ENCODE measurements at regions not wholly inside any gene's neighbourhood (a gene's known extent, or its start where the extent isn't known, plus 50 kb on each side); places are given as distances from the start of the nearest gene placed in this dataset.
"Not testable (repeated sequence)": the region's sequence is repeated elsewhere in the genome, so short reads cannot be mapped to it uniquely, and the experiment has no call there.

DNA sequence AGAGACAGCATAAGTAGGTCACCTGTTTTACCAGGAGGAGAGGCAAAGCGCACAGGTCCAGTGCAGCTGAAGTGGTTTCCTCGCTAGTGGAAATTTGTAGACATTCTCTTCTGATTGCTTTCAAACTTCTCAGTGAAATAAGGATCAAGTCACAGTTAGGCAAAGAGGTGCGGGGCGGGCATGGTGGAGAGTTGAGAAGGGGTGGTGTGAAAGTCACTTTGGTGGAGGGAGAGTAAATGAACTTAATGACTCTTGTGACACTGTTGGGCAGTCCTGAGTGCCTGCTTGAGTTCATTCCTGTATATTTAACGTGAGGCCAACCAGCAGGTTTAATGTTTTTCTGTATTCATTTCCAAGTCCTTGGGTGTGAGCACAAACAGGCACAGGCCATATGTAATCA lies 235.6 kb downstream of the TRIML1 start:
- DNase-seq (ENCODE audit: low read depth), result no peak

GRCh38 chr4:188377816-188378215 lies 238.6 kb downstream of the TRIML1 start:
- DNase-seq (ENCODE audit: low read depth), result no peak

- no peak for DNase-seq (ENCODE audit: low read depth)
These were observed 243.9 kb downstream of the TRIML1 start for GRCh38 chr4:188383180-188383579.

DNA sequence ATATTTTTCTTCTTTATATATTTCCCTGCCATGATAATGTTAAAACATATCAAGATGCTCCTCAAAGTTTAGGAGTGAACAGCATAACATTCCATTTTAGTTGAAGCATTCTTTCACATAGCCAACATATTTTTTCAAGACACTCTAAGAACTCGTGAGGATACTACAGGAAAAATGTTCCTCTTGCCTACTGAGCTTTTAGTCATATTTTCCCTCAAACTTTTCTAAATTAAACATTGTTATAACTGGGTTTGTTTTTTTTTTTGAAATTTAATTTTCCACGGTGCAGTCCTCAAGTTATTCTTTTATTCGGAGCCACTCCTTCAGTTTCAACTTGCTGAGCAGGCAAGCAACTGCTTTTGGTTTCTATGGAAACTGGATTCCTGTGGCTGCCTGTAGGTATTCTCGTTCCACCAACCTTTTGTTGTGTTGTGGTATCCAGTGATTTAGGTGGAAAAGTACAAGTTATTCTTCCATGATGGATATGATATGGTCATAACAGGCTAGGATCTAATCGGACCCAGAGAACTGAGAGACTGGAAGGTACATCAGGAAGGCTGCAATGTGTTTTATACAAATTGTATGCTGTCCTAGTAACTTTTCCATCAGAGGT lies 248.0 kb downstream of the TRIML1 start:
- DNase-seq (ENCODE audit: low read depth), result peak; percentile 56

GRCh38 chr4:188391349-188391748 lies 252.1 kb downstream of the TRIML1 start:
- not testable (repeated sequence) for DNase-seq (ENCODE audit: low read depth)

DNA sequence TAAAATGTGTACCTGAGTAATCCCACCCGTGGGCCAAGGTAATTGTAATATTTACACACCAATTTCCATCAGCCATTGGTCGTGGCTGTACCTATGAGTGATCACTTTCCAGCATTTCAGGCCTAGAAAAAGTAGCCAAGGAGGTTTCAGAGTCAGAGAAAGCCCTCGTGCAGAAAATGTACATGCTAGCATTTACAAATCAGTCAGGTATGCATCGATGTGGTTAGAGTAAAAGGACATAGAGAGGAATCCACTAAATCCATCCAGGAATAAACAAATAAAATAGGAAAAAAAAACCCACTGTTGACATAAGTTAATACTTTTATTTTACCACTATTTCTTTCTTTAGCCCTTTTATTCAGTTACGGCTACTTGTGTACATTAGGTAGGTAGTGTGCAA lies 256.8 kb downstream of the TRIML1 start:
- peak; percentile 25 for DNase-seq (ENCODE audit: low read depth)

- no peak for DNase-seq (ENCODE audit: low read depth)
These were observed 260.6 kb downstream of the TRIML1 start for GRCh38 chr4:188399834-188400233.

DNA sequence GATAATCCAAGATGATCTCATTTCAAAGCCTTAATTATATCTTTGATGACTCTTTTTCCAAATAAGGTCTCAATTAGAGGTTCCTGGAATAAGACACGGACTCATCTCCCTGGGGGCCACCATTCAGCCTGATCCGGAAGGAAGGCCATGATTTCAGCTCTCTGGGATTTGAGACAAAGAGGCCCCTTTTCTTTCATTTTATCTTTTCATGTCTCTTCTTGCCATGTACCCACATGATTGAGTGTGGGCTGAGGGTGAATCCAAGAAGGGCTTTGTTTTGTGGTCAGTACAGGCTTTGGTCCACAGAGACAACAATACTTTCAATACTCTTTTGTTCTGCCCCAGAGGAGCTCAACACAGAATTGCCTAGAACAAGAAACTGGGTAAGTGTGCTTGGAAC lies 261.2 kb downstream of the TRIML1 start:
- no peak for DNase-seq (ENCODE audit: low read depth)

- no peak for DNase-seq (ENCODE audit: low read depth)
These were observed 264.0 kb downstream of the TRIML1 start for GRCh38 chr4:188403272-188403671.

DNA sequence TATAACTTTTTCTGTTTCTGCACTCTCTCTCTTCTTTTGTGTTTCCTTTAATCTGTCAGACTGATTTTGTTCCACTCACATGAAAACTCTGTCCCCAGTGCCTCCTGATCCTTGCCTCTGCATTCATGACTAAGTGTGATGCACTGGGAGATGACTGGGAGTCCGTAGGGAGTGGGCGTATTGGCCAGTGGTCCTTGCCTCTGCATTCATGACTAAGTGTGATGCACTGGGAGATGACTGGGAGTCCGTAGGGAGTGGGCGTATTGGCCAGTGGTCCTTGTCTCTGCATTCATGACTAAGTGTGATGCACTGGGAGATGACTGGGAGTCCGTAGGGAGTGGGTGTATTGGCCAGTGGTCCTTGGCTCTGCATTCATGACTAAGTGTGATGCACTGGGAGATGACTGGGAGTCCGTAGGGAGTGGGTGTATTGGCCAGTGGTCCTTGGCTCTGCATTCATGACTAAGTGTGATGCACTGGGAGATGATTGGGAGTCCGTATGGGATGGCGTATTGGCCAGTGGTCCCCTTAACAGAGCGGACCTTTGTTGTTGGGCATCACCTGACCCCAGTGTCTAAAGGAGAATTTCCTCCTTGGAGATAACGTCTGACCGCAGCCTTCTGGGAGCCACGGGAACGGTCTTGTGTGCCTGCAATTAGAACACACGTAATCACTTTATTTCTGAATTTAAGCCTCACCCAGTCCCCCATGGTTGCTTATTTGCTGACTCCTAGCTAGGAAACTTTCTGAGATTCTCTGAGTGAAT lies 266.0 kb downstream of the TRIML1 start:
- peak; percentile 2 for DNase-seq (ENCODE audit: low read depth)

DNA sequence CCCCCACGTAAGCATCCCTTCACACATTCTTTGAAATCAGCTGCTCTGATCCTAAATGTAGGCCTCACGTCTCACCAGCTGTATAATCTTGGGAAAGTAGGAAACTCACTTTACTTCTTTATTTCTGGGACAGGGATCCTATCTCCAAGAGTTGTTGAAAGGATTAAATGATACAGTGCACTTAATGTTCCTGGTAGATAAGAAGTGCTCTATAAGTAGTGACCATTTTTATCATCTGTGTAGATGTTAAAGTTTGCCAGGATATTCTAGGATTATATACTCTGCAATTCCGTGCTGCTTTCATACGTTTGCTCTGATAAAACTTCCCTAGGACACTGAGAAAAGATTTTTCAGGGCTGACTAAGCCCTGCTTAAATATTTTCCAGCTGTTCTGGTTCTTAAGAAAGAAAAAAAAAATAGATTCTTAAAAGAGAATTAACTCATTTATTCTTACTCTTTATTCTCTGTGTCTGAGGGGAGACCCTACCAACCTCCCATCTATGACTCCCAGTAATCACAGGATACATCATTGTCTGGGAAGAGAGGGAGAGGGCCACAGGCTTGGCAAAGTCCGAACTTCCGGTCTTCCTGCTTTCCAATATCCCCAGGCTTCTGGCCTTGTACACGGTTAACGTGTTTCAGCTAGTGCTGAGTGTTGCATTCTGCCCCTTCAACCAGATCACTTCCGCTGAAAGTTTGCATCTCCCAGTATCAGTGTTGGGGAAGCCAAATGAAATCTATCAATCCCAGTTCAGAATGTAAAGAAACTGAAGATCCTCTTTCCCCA lies 269.2 kb downstream of the TRIML1 start:
- peak; percentile 15 for DNase-seq (ENCODE audit: low read depth)

GRCh38 chr4:188409851-188410250 lies 270.6 kb downstream of the TRIML1 start:
- no peak for DNase-seq (ENCODE audit: low read depth)

DNA sequence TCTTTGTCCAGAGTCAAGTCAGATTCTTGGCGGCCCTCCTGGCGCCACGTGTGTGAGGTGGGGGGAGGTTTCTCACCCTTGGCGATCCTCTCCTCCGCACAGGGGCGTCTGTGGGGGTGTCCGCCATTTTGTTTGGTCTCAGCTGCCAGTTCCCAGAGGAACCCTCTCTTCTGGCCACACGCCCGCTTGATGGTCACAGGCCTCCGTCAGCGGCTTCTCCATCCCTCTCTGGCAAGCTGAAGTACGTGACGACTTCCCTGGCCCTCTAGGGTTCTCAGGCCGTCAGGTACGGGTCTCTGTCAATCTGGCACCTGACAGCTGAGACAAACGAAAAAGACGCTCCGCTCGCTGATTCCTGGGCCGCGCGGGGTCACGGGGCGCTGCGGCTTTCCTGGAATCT lies 272.6 kb downstream of the TRIML1 start:
- DNase-seq (ENCODE audit: low read depth), result no peak

- no peak for DNase-seq (ENCODE audit: low read depth)
These were observed 273.3 kb downstream of the TRIML1 start for GRCh38 chr4:188412499-188412898.

- DNase-seq (ENCODE audit: low read depth), result no peak
These were observed 275.2 kb downstream of the TRIML1 start for GRCh38 chr4:188414441-188414840.

DNA sequence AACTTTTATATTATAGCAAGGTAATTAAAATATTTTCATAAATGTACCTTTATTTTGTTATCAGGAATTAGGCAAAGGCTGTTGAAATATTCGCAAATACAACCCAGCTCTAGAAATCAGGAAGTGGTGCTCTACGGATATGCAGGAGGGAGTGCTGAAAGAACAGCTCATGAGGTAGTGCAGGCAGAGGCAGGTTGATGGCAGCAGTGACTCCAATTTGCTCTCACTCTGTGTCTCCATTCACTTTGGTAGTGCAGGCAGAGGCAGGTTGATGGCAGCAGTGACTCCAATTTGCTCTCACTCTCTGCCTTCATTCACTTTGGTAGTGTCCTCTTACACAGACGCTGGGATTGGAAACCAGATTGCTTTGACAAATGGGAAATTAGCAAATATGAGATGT lies 277.9 kb downstream of the TRIML1 start:
- DNase-seq (ENCODE audit: low read depth), result no peak

DNA sequence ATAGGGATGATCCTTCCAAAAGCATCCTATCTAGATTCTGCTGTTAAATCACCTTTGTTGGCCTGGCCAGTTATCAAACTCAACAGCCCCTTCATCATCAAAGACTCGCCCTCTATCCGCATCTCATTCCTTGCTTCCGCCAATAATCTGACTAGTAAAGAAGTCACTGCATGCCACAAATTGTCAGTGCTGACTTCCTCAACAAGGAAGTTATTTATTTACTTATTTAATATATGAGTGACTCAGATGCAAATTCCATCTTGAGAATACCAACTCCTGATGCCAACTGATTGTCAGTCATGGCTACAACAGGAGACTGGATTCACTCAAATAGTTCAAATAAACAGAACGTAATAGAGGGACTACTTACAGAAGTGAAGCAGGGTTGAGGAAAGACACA lies 283.8 kb downstream of the TRIML1 start:
- DNase-seq (ENCODE audit: low read depth), result no peak

- no peak for DNase-seq (ENCODE audit: low read depth)
These were observed 289.7 kb downstream of the TRIML1 start for GRCh38 chr4:188428935-188429334.

DNA sequence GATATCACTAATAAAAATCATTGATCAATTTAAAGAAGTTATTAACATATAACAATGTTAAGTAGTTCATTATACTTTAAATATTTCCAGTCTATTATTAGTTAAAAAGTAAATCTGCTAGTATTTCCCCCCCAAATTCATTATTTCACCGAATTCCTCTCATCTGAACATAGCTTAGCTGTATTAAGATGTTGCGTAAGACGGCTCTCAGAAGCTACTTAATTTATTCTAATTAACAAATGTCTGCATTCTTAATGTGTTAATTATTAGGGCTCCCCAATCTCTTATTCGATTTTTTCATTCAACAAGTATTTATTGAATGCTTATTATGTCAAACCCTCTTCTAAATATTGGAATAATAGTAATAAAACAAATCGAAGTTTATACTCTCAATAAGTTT lies 290.7 kb downstream of the TRIML1 start:
- DNase-seq (ENCODE audit: low read depth), result no peak

GRCh38 chr4:188430384-188430783 lies 291.1 kb downstream of the TRIML1 start:
- no peak for DNase-seq (ENCODE audit: low read depth)

- peak; percentile 20 for DNase-seq (ENCODE audit: low read depth)
These were observed 293.1 kb downstream of the TRIML1 start for GRCh38 chr4:188432328-188432727.

- no peak for DNase-seq (ENCODE audit: low read depth)
These were observed 294.6 kb downstream of the TRIML1 start for GRCh38 chr4:188433741-188434315.

- no peak for DNase-seq (ENCODE audit: low read depth)
These were observed 295.4 kb downstream of the TRIML1 start for GRCh38 chr4:188434643-188435042.

Measured in iris pigment epithelial cell (primary cell).